ENCODE measurements at regions not wholly inside any gene's neighbourhood (a gene's known extent, or its start where the extent isn't known, plus 50 kb on each side); places are given as distances from the start of the nearest gene placed in this dataset.

GRCh38 chr10:20668985-20669384, 228.1 kb downstream of the NEBL start:
- Histone ChIP-seq H3K9me3 (replicated peaks in 1 of 2; ENCODE audit: control insufficient read depth in 2 of 2, insufficient read depth in 1 of 2, low read depth in 1 of 2, low read length in 2 of 2) (no peaks in the 10 kb centered on the region), H3K4me3 (ENCODE audit: low read length in 2 of 2) (no peak overlapping the region), H3K14ac (ENCODE audit: low read length) (no peak overlapping the region), H2AFZ (ENCODE audit: low read length) (no peak overlapping the region), H3K27ac (replicated peaks; ENCODE audit: low read length) (no peak overlapping the region), H2BK5ac (ENCODE audit: low read length) (no peak overlapping the region), H3K23ac (ENCODE audit: low read depth, low read length, poor library complexity) (no peak overlapping the region), H2AK5ac (ENCODE audit: low read depth, low read length) (no peak overlapping the region), H3K4me2 (ENCODE audit: insufficient read depth, low read length, poor library complexity, severe bottlenecking) (no peak overlapping the region), H2BK12ac (ENCODE audit: low read length) (no peak overlapping the region), H3K27me3 (ENCODE audit: control insufficient read depth in 3 of 3, insufficient read depth in 3 of 3, low read depth in 1 of 3, low read length in 3 of 3) (no peaks in the 10 kb centered on the region), H3K4me1 (ENCODE audit: control insufficient read depth in 2 of 2, insufficient read depth in 1 of 2, low read depth in 1 of 2, low read length in 2 of 2) (no peaks in the 10 kb centered on the region), H2BK15ac (ENCODE audit: low read length) (no peak overlapping the region), H3K4ac (ENCODE audit: low read length) (no peak overlapping the region), H2BK120ac (ENCODE audit: low read depth, low read length) (no peak overlapping the region), H4K8ac (ENCODE audit: low read depth, low read length) (no peak overlapping the region), H3K18ac (ENCODE audit: low read length) (no peak overlapping the region), H4K91ac (ENCODE audit: low read depth, low read length, poor library complexity) (no peak overlapping the region), H3K36me3 (replicated peaks in 1 of 2; ENCODE audit: control insufficient read depth in 2 of 2, insufficient read depth in 2 of 2, low read length in 2 of 2) (no peaks in the 10 kb centered on the region), H3K79me1 (ENCODE audit: low read depth, low read length) (no peaks in the 10 kb centered on the region), H3K9ac (ENCODE audit: low read depth, low read length, poor library complexity) (no peak overlapping the region)
- no peak for DNase-seq (ENCODE audit: low spot score)

- no peak overlapping the region for H2BK5ac ChIP-seq (ENCODE audit: low read length)
- H3K27ac ChIP-seq (replicated peaks; ENCODE audit: low read length): no peak overlapping the region
- H3K36me3 ChIP-seq (replicated peaks in 1 of 2; ENCODE audit: control insufficient read depth in 2 of 2, insufficient read depth in 2 of 2, low read length in 2 of 2): no peaks in the 10 kb centered on the region
Measured at GRCh38 chr10:20662742-20663141, 234.4 kb downstream of the NEBL start.

GRCh38 chr10:20659225-20659624, 237.9 kb downstream of the NEBL start:
- Histone ChIP-seq H3K4me1 (ENCODE audit: control insufficient read depth in 2 of 2, insufficient read depth in 1 of 2, low read depth in 1 of 2, low read length in 2 of 2) (no peaks in the 10 kb centered on the region), H3K27me3 (ENCODE audit: control insufficient read depth in 3 of 3, insufficient read depth in 3 of 3, low read depth in 1 of 3, low read length in 3 of 3) (no peaks in the 10 kb centered on the region), H3K9me3 (replicated peaks in 1 of 2; ENCODE audit: control insufficient read depth in 2 of 2, insufficient read depth in 1 of 2, low read depth in 1 of 2, low read length in 2 of 2) (no peaks in the 10 kb centered on the region), H3K4ac (ENCODE audit: low read length) (no peak overlapping the region), H3K23ac (ENCODE audit: low read depth, low read length, poor library complexity) (no peak overlapping the region), H4K8ac (ENCODE audit: low read depth, low read length) (no peak overlapping the region), H3K36me3 (replicated peaks in 1 of 2; ENCODE audit: control insufficient read depth in 2 of 2, insufficient read depth in 2 of 2, low read length in 2 of 2) (no peaks in the 10 kb centered on the region), H3K4me3 (ENCODE audit: low read length in 2 of 2) (no peak overlapping the region), H2AK5ac (ENCODE audit: low read depth, low read length) (no peak overlapping the region), H2BK120ac (ENCODE audit: low read depth, low read length) (no peak overlapping the region), H4K91ac (ENCODE audit: low read depth, low read length, poor library complexity) (no peak overlapping the region), H2AFZ (ENCODE audit: low read length) (no peak overlapping the region), H3K14ac (ENCODE audit: low read length) (no peak overlapping the region), H2BK15ac (ENCODE audit: low read length) (no peak overlapping the region), H2BK12ac (ENCODE audit: low read length) (no peak overlapping the region), H3K79me1 (ENCODE audit: low read depth, low read length) (no peaks in the 10 kb centered on the region), H3K27ac (replicated peaks; ENCODE audit: low read length) (no peak overlapping the region), H3K4me2 (ENCODE audit: insufficient read depth, low read length, poor library complexity, severe bottlenecking) (no peak overlapping the region), H2BK5ac (ENCODE audit: low read length) (no peak overlapping the region), H3K9ac (ENCODE audit: low read depth, low read length, poor library complexity) (no peak overlapping the region), H3K18ac (ENCODE audit: low read length) (no peak overlapping the region)
- WGBS, 2 donors (ENCODE audit: extremely low coverage in 2 of 2, insufficient read length in 2 of 2, insufficient replicate concordance in 1 of 2): no CpG with 5 or more reads among the region's 2 CpGs
- no peak for DNase-seq (ENCODE audit: low spot score)

More at GRCh38 chr10:20662742-20663141, 234.4 kb downstream of the NEBL start:
- Histone ChIP-seq H3K4me3 (ENCODE audit: low read length in 2 of 2) (no peak overlapping the region), H3K18ac (ENCODE audit: low read length) (no peak overlapping the region), H2BK15ac (ENCODE audit: low read length) (no peak overlapping the region), H3K9ac (ENCODE audit: low read depth, low read length, poor library complexity) (no peak overlapping the region), H2AFZ (ENCODE audit: low read length) (no peak overlapping the region), H4K8ac (ENCODE audit: low read depth, low read length) (no peak overlapping the region), H2AK5ac (ENCODE audit: low read depth, low read length) (no peak overlapping the region), H3K4ac (ENCODE audit: low read length) (no peak overlapping the region), H2BK120ac (ENCODE audit: low read depth, low read length) (no peak overlapping the region), H4K91ac (ENCODE audit: low read depth, low read length, poor library complexity) (no peak overlapping the region), H3K9me3 (replicated peaks in 1 of 2; ENCODE audit: control insufficient read depth in 2 of 2, insufficient read depth in 1 of 2, low read depth in 1 of 2, low read length in 2 of 2) (no peaks in the 10 kb centered on the region), H3K4me2 (ENCODE audit: insufficient read depth, low read length, poor library complexity, severe bottlenecking) (no peak overlapping the region), H3K79me1 (ENCODE audit: low read depth, low read length) (no peaks in the 10 kb centered on the region), H3K14ac (ENCODE audit: low read length) (no peak overlapping the region), H2BK12ac (ENCODE audit: low read length) (no peak overlapping the region), H3K27me3 (ENCODE audit: control insufficient read depth in 3 of 3, insufficient read depth in 3 of 3, low read depth in 1 of 3, low read length in 3 of 3) (no peaks in the 10 kb centered on the region), H3K23ac (ENCODE audit: low read depth, low read length, poor library complexity) (no peak overlapping the region), H3K4me1 (ENCODE audit: control insufficient read depth in 2 of 2, insufficient read depth in 1 of 2, low read depth in 1 of 2, low read length in 2 of 2) (no peaks in the 10 kb centered on the region)
- no CpG with 5 or more reads among the region's 3 CpGs for WGBS, 2 donors (ENCODE audit: extremely low coverage in 2 of 2, insufficient read length in 2 of 2, insufficient replicate concordance in 1 of 2)
- DNase-seq (ENCODE audit: low spot score): no peak

- H3K27ac ChIP-seq (replicated peaks; ENCODE audit: low read length): no peak overlapping the region
- H3K36me3 ChIP-seq (replicated peaks in 1 of 2; ENCODE audit: control insufficient read depth in 2 of 2, insufficient read depth in 2 of 2, low read length in 2 of 2): no peaks in the 10 kb centered on the region
- no peaks in the 10 kb centered on the region for H3K27me3 ChIP-seq (ENCODE audit: control insufficient read depth in 3 of 3, insufficient read depth in 3 of 3, low read depth in 1 of 3, low read length in 3 of 3)
- H3K79me1 ChIP-seq (ENCODE audit: low read depth, low read length): no peaks in the 10 kb centered on the region
- H2AFZ ChIP-seq (ENCODE audit: low read length): peak overlapping the region; percentile 3
- H3K18ac ChIP-seq (ENCODE audit: low read length): no peak overlapping the region
- no peaks in the 10 kb centered on the region for H3K9me3 ChIP-seq (replicated peaks in 1 of 2; ENCODE audit: control insufficient read depth in 2 of 2, insufficient read depth in 1 of 2, low read depth in 1 of 2, low read length in 2 of 2)
- no peak overlapping the region for H2BK15ac ChIP-seq (ENCODE audit: low read length)
- no peak overlapping the region for H3K4me2 ChIP-seq (ENCODE audit: insufficient read depth, low read length, poor library complexity, severe bottlenecking)
- no peak overlapping the region for H3K23ac ChIP-seq (ENCODE audit: low read depth, low read length, poor library complexity)
- no peak overlapping the region for H2AK5ac ChIP-seq (ENCODE audit: low read depth, low read length)
- no peaks in the 10 kb centered on the region for H3K4me1 ChIP-seq (ENCODE audit: control insufficient read depth in 2 of 2, insufficient read depth in 1 of 2, low read depth in 1 of 2, low read length in 2 of 2)
- H2BK5ac ChIP-seq (ENCODE audit: low read length): no peak overlapping the region
- H3K4ac ChIP-seq (ENCODE audit: low read length): no peak overlapping the region
- no peak overlapping the region for H3K14ac ChIP-seq (ENCODE audit: low read length)
- WGBS, 2 donors (ENCODE audit: extremely low coverage in 2 of 2, insufficient read length in 2 of 2, insufficient replicate concordance in 1 of 2): no CpG with 5 or more reads among the region's 4 CpGs
- H2BK12ac ChIP-seq (ENCODE audit: low read length): no peak overlapping the region
- DNase-seq (ENCODE audit: low spot score): no peak
- no peak overlapping the region for H2BK120ac ChIP-seq (ENCODE audit: low read depth, low read length)
- no peak overlapping the region for H3K4me3 ChIP-seq (ENCODE audit: low read length in 2 of 2)
- no peak overlapping the region for H4K91ac ChIP-seq (ENCODE audit: low read depth, low read length, poor library complexity)
- no peak overlapping the region for H4K8ac ChIP-seq (ENCODE audit: low read depth, low read length)
- H3K9ac ChIP-seq (ENCODE audit: low read depth, low read length, poor library complexity): no peak overlapping the region
Measured at GRCh38 chr10:20658158-20658557, 239.0 kb downstream of the NEBL start.

Data from neuronal stem cell (in vitro differentiated cells).